Upper lobe of left lung (tissue), 6 donors: ENCODE measurements at regions not wholly inside any gene's neighbourhood (a gene's known extent, or its start where the extent isn't known, plus 50 kb on each side); places are given as distances from the start of the nearest gene placed in this dataset.

ENCODE experiments used
- ATAC-seq, 2 donors: fragments of 200-7000 bp; cut with Tn5 transposase; one replicate each; pipeline ENCODE4 v1.9.1; 2022; ENCODE audit warnings: mild to moderate bottlenecking in 2 of 2, moderate library complexity in 2 of 2; ENCODE audit not compliant: low FRiP score in 2 of 2
- DNase-seq, 2 donors: peaks; one replicate each; pipeline ENCODE4 v3.0.0-alpha.2; 2019 to 2020
- H3K27ac ChIP-seq, 4 donors: fragments of 200-600 bp; sonication (generic); one replicate each; pipeline ENCODE4 v1.5.1; 2016 to 2019
- H3K27me3 ChIP-seq, 4 donors: fragments of 200-600 bp; sonication (generic); one replicate each; pipeline ENCODE4 v1.5.1; 2017 to 2019
- H3K36me3 ChIP-seq, 4 donors: fragments of 200-600 bp; sonication (generic); one replicate each; pipeline ENCODE4 v1.5.1; 2016 to 2019
- H3K4me1 ChIP-seq, 4 donors: fragments of 200-600 bp; sonication (generic); one replicate each; pipeline ENCODE4 v1.5.1; 2018 to 2019
- H3K4me3 ChIP-seq, 4 donors: fragments of 200-600 bp; sonication (generic); one replicate each; pipeline ENCODE4 v1.5.1; 2017 to 2019; ENCODE audit warnings: mild to moderate bottlenecking in 2 of 4, moderate library complexity in 1 of 4
- H3K9me3 ChIP-seq, 4 donors: fragments of 200-600 bp; sonication (generic); one replicate each; pipeline ENCODE4 v1.5.1; 2018 to 2019
- CTCF ChIP-seq, 6 experiments: fragments of 450-650 bp in 4 of 6; fragments of 200-600 bp in 2 of 6; sonication (generic) in 2 of 6; IDR thresholded peaks; one replicate each; pipeline ENCODE4 v1.5.1; 2016 to 2019; ENCODE audit warnings: antibody characterized with exemption in 6 of 6
- EP300 ChIP-seq, 4 donors: sonication (generic); formaldehyde crosslinking; IDR thresholded peaks; one replicate each; pipeline ENCODE4 v1.5.1; 2017; ENCODE audit warnings: antibody characterized with exemption in 4 of 4, control low read depth in 2 of 4
- POLR2A ChIP-seq, 4 donors: fragments of 450-650 bp; IDR thresholded peaks; one replicate each; pipeline ENCODE4 v1.5.1; 2016 to 2017; ENCODE audit warnings: antibody characterized with exemption in 4 of 4, mild to moderate bottlenecking in 2 of 4
- POLR2AphosphoS5 ChIP-seq, 2 donors: sonication (generic); formaldehyde crosslinking; IDR thresholded peaks; one replicate each; pipeline ENCODE4 v1.5.1; 2017; ENCODE audit warnings: antibody characterized with exemption in 2 of 2
- WGBS, 2 donors: methylation state at CpG; one replicate each; pipeline ENCODE4 v1.1.5; 2017 to 2018; 5-methylcytosine and 5-hydroxymethylcytosine counted together
- donor health status: DM: no; HTN: no; CAD: no; lungs with moderate emphysema.
- donor health status: DM: no; HTN: yes; CAD: no; lungs with severe emphysema.

- TF ChIP-seq CTCF (IDR thresholded peaks at IDR 0.05): no peak
- no peak for TF ChIP-seq POLR2AphosphoS5 (IDR thresholded peaks at IDR 0.05)
- TF ChIP-seq POLR2A (IDR thresholded peaks at IDR 0.05): no peak
- TF ChIP-seq EP300 (IDR thresholded peaks at IDR 0.05): no peak
- no peak overlapping the region for H3K4me3 ChIP-seq
- no peaks in the 10 kb centered on the region for H3K27me3 ChIP-seq
- H3K36me3 ChIP-seq: no peaks in the 10 kb centered on the region
- ATAC-seq: no peak
- H3K9me3 ChIP-seq: no peaks in the 10 kb centered on the region
- 74 to 82% methylated on average over 5 of the region's 5 CpGs for WGBS, 2 donors
- no peak overlapping the region for H3K27ac ChIP-seq
- no peak for DNase-seq
- peaks cover 0 to 9% (median 4%) of the 10 kb centered on the region in 4 donors for H3K4me1 ChIP-seq
Observed at GRCh38 chr1:36732015-36732356, 249.3 kb upstream of the CSF3R start.

DNA sequence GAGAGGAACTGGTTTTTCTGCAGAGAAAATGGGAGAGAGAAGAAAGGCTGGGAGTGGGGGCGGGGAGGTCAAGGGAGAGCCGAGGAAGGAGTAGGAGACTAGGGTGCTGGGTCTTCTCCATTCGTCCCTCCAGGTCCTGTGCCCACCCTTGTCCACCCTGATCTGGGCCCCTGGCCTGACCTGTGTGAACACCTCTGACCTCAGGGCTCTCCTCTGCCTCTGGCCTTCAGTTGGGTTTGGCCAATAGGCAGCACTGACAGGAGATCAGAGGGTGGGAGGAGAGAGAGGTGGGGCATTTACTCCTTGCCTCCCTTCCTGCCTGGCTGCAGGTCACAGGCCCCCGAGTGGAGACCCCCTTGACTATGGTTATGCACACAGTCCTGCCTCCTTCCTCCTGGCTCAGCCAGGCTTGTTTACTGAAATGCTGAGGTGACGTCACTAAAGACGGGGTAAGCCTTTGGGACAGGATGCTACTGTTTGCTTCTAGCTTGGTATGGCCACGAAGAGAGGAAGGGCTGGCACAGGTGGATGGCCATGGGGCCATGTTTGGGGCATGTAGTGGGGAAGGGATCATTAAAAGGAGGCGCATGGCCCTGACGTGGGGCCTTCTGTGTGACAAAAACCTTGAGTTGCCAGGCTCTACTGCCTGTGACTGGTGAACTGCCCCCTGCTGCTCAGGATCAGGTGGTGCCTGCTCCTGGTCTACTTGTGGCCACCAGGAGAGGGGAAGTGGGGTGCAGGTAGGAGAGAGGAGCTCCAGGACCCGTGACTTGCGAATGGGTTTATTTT lies 248.7 kb upstream of the CSF3R start:
- no peaks in the 10 kb centered on the region for H3K36me3 ChIP-seq
- H3K4me1 ChIP-seq: peaks cover 0 to 9% (median 4%) of the 10 kb centered on the region in 4 donors
- H3K27me3 ChIP-seq: no peaks in the 10 kb centered on the region
- peak in 1 of 2 donors; percentile 22 for ATAC-seq
- no peak overlapping the region for H3K27ac ChIP-seq
- WGBS, 2 donors: 60 to 61% methylated on average over 8 to 11 of the region's 11 CpGs
- H3K4me3 ChIP-seq: no peak overlapping the region
- no peaks in the 10 kb centered on the region for H3K9me3 ChIP-seq
- no peak for DNase-seq
- TF ChIP-seq CTCF (IDR thresholded peaks at IDR 0.05) (no peak), POLR2A (IDR thresholded peaks at IDR 0.05) (no peak), EP300 (IDR thresholded peaks at IDR 0.05) (no peak), POLR2AphosphoS5 (IDR thresholded peaks at IDR 0.05) (no peak)

- Histone ChIP-seq H3K36me3 (no peaks in the 10 kb centered on the region), H3K4me3 (no peak overlapping the region), H3K27ac (no peak overlapping the region), H3K27me3 (no peaks in the 10 kb centered on the region), H3K9me3 (no peaks in the 10 kb centered on the region), H3K4me1 (peaks cover 0 to 9% (median 4%) of the 10 kb centered on the region in 4 donors)
- WGBS, 2 donors: 75 to 96% methylated on average over 1 to 2 of the region's 2 CpGs
- TF ChIP-seq CTCF (IDR thresholded peaks at IDR 0.05): no peak
- no peak for TF ChIP-seq POLR2AphosphoS5 (IDR thresholded peaks at IDR 0.05)
- TF ChIP-seq POLR2A (IDR thresholded peaks at IDR 0.05): no peak
- TF ChIP-seq EP300 (IDR thresholded peaks at IDR 0.05): no peak
- no peak for ATAC-seq
- no peak for DNase-seq
Observed at GRCh38 chr1:36730599-36730998, 247.9 kb upstream of the CSF3R start.

DNA sequence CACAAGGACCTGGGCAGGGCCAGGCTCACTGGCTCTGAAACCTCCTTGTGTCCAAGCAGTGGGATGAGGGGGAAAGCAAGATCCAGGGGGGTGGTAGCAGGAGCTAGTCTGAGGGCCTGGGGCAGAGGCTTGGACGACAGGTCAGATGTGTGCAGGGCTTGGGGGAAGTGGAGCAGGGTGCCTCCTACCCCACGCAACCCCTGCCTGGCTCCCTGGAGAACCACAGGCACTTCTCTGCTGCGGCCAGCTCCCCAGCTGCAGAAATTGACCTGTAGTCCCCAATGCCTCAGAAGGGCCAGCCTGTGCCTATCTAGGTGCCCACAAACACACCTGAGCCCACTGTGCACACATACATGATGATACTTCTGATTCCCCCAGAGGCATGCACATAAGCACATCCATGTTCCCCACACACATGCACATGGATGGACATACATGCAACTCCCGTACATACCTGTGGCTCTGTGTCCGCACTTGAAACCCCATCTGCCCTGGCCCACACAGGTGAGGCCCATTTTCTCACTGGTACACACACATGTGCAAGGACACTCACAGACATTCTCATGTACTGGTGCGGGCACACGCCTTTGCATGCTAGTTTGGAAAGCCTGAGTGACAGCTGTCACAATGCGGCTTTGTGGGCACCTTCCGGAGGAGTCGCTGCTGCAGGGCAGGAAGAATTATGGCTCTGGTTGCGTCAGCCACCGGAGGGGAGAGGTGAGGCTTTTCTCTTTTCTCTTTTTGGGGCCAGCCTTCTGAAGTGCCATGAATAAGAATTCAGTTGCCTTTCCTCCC lies 247.2 kb upstream of the CSF3R start:
- Histone ChIP-seq H3K27ac (no peak overlapping the region), H3K36me3 (no peaks in the 10 kb centered on the region), H3K4me1 (peaks cover 0 to 9% (median 4%) of the 10 kb centered on the region in 4 donors), H3K27me3 (no peaks in the 10 kb centered on the region), H3K9me3 (no peaks in the 10 kb centered on the region), H3K4me3 (no peak overlapping the region)
- WGBS, 2 donors: 50 to 54% methylated on average over 9 to 12 of the region's 12 CpGs
- no peak for TF ChIP-seq CTCF (IDR thresholded peaks at IDR 0.05)
- no peak for DNase-seq
- no peak for ATAC-seq
